DND-41 (cell line): ENCODE measurements at regions not wholly inside any gene's neighbourhood (a gene's known extent, or its start where the extent isn't known, plus 50 kb on each side); places are given as distances from the start of the nearest gene placed in this dataset.

ENCODE experiments used
- EZH2 ChIP-seq: IDR thresholded peaks from 3 replicates; pipeline ENCODE4 v1.6.1; 2012; ENCODE audit warnings: borderline replicate concordance, low read depth, mild to moderate bottlenecking, moderate library complexity, low read length, inconsistent platforms; ENCODE audit not compliant: severe bottlenecking
- TF ChIP-seq, protein P1 (sequence below): IDR thresholded peaks from 2 replicates; pipeline ENCODE4 v1.5.1; 2012; ENCODE audit warnings: borderline replicate concordance, low read length, moderate library complexity, mild to moderate bottlenecking; ENCODE audit not compliant: poor library complexity, severe bottlenecking; ENCODE audit errors: extremely low read depth

DNA sequence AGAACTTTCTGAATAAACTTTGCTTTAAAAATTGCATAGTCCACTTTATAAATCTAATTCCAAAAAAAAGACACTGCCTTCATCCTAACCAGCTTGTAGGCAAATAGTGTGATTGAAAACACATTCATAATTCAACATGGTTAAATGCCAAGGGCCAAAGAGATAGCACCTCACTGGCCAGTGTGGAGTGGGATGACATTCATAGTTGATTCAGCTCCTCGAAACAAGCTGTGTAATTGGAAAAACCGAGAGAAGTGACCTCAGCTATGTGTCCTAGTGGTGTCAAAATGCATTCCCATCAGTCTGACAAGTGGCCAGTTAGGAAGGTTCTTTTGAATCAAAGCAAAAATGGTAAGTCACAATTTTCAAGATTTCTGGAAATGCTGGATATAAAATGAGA lies 1068.5 kb upstream of the CELF4 start:
- no peak for TF ChIP-seq EZH2
- TF ChIP-seq, protein P1, sequence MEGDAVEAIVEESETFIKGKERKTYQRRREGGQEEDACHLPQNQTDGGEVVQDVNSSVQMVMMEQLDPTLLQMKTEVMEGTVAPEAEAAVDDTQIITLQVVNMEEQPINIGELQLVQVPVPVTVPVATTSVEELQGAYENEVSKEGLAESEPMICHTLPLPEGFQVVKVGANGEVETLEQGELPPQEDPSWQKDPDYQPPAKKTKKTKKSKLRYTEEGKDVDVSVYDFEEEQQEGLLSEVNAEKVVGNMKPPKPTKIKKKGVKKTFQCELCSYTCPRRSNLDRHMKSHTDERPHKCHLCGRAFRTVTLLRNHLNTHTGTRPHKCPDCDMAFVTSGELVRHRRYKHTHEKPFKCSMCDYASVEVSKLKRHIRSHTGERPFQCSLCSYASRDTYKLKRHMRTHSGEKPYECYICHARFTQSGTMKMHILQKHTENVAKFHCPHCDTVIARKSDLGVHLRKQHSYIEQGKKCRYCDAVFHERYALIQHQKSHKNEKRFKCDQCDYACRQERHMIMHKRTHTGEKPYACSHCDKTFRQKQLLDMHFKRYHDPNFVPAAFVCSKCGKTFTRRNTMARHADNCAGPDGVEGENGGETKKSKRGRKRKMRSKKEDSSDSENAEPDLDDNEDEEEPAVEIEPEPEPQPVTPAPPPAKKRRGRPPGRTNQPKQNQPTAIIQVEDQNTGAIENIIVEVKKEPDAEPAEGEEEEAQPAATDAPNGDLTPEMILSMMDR, result no peak
